SH-SY5Y (cell line): ENCODE measurements at regions not wholly inside any gene's neighbourhood (a gene's known extent, or its start where the extent isn't known, plus 50 kb on each side); places are given as distances from the start of the nearest gene placed in this dataset.

ENCODE experiments used
- GATA2 ChIP-seq: IDR thresholded peaks from 2 replicates; pipeline ENCODE4 v1.6.1; 2011; ENCODE audit warnings: mild to moderate bottlenecking, low read depth, low read length
- GATA3 ChIP-seq: IDR thresholded peaks from 2 replicates; pipeline ENCODE4 v1.6.1; 2011; ENCODE audit warnings: low read depth, mild to moderate bottlenecking, low read length, moderate library complexity

- TF ChIP-seq GATA3 (no peak), GATA2 (no peak)
These were observed 542.4 kb upstream of the SOX9 start for GRCh38 chr17:71578446-71578845.
